Forelimb muscle (tissue), 1 donor: ENCODE measurements at regions not wholly inside any gene's neighbourhood (a gene's known extent, or its start where the extent isn't known, plus 50 kb on each side); places are given as distances from the start of the nearest gene placed in this dataset.
A peak's percentile ranks its signal among the peaks of the same experiment; 100 is the strongest.

ENCODE experiments used
- DNase-seq: peaks from one replicate; pipeline ENCODE4 v3.0.0-alpha.2; 2013; ENCODE audit warnings: low read depth

GRCh38 chr6:15804164-15805154, 141.6 kb upstream of the DTNBP1 start:
- DNase-seq = no peak

- DNase-seq = no peak
Measured at GRCh38 chr6:15802466-15802865, 139.6 kb upstream of the DTNBP1 start.

- no peak for DNase-seq
Measured at GRCh38 chr6:15801912-15802311, 139.1 kb upstream of the DTNBP1 start.

GRCh38 chr6:15800841-15801617, 138.2 kb upstream of the DTNBP1 start:
- DNase-seq = no peak

GRCh38 chr6:15798533-15799255, 135.9 kb upstream of the DTNBP1 start:
- no peak for DNase-seq

- DNase-seq = no peak
Measured at GRCh38 chr6:15796844-15797243, 134.0 kb upstream of the DTNBP1 start.

- DNase-seq = peak; percentile 5
Measured at GRCh38 chr6:15796130-15796771, 133.4 kb upstream of the DTNBP1 start.

GRCh38 chr6:15793826-15794225, 131.0 kb upstream of the DTNBP1 start:
- DNase-seq = no peak

GRCh38 chr6:15793288-15793687, 130.5 kb upstream of the DTNBP1 start:
- DNase-seq = no peak

- no peak for DNase-seq
Measured at GRCh38 chr6:15792842-15793241, 130.0 kb upstream of the DTNBP1 start.

GRCh38 chr6:15791448-15792181, 128.8 kb upstream of the DTNBP1 start:
- DNase-seq = no peak

- DNase-seq = no peak
Measured at GRCh38 chr6:15790116-15790515, 127.3 kb upstream of the DTNBP1 start.

GRCh38 chr6:15786846-15787245, 124.0 kb upstream of the DTNBP1 start:
- no peak for DNase-seq

- no peak for DNase-seq
Measured at GRCh38 chr6:15783484-15783883, 120.7 kb upstream of the DTNBP1 start.

- DNase-seq = no peak
Measured at GRCh38 chr6:15781890-15782289, 119.1 kb upstream of the DTNBP1 start.

- DNase-seq = no peak
Measured at GRCh38 chr6:15781333-15781732, 118.5 kb upstream of the DTNBP1 start.

GRCh38 chr6:15780437-15780836, 117.6 kb upstream of the DTNBP1 start:
- DNase-seq = no peak

- DNase-seq = no peak
Measured at GRCh38 chr6:15779726-15780125, 116.9 kb upstream of the DTNBP1 start.

GRCh38 chr6:15776458-15776980, 113.7 kb upstream of the DTNBP1 start:
- DNase-seq = no peak

- DNase-seq = no peak
Measured at GRCh38 chr6:15775741-15776140, 112.9 kb upstream of the DTNBP1 start.
